ENCODE measurements at regions not wholly inside any gene's neighbourhood (a gene's known extent, or its start where the extent isn't known, plus 50 kb on each side); places are given as distances from the start of the nearest gene placed in this dataset.

DNA sequence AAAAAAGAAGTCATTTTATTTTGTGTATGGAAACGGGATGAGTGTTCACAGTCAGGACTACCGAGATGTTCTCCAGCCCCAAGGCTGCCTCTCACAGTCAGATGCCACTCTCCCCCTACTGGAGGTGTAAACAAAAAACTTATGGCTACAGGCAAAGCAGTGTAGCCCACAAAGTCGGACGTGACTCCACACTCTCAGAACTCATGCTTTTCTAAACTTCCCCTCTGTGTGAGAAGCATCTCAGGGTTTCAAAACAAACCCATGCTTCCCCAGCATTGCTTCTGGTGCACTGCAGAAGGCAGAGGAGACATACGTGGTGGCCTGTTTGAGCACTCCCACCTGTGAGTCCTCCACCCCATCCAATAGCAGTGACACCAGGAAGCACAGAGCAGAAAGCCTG lies 580.3 kb downstream of the BNC2 start:
- TF ChIP-seq CEBPB (IDR thresholded peaks at IDR 0.05; ENCODE audit: low read depth), result no peak
- no peak for TF ChIP-seq ZNF274 (IDR thresholded peaks at IDR 0.05; ENCODE audit: low read depth, low read length)
- no peak for TF ChIP-seq EZH2phosphoT487 (IDR thresholded peaks at IDR 0.05; ENCODE audit: borderline replicate concordance)
- TF ChIP-seq SP1 (IDR thresholded peaks at IDR 0.05; ENCODE audit: low read depth), result no peak
- no peak for TF ChIP-seq SRF (IDR thresholded peaks at IDR 0.05; ENCODE audit: low read depth)
- TF ChIP-seq, protein P1, sequence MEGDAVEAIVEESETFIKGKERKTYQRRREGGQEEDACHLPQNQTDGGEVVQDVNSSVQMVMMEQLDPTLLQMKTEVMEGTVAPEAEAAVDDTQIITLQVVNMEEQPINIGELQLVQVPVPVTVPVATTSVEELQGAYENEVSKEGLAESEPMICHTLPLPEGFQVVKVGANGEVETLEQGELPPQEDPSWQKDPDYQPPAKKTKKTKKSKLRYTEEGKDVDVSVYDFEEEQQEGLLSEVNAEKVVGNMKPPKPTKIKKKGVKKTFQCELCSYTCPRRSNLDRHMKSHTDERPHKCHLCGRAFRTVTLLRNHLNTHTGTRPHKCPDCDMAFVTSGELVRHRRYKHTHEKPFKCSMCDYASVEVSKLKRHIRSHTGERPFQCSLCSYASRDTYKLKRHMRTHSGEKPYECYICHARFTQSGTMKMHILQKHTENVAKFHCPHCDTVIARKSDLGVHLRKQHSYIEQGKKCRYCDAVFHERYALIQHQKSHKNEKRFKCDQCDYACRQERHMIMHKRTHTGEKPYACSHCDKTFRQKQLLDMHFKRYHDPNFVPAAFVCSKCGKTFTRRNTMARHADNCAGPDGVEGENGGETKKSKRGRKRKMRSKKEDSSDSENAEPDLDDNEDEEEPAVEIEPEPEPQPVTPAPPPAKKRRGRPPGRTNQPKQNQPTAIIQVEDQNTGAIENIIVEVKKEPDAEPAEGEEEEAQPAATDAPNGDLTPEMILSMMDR (IDR thresholded peaks at IDR 0.05 in 2 of 3, conservative IDR thresholded peaks at IDR 0.05 in 1 of 3; ENCODE audit: borderline replicate concordance in 1 of 3, insufficient read depth in 1 of 3, low read depth in 2 of 3, low read length in 2 of 3), result 0 out of 6 replicates have a peak, but pooled peaks of 1 of the 3 experiments have one; percentile 4
- TF ChIP-seq FOSL1 (IDR thresholded peaks at IDR 0.05; ENCODE audit: low read depth), result no peak
- TF ChIP-seq, protein P2, sequence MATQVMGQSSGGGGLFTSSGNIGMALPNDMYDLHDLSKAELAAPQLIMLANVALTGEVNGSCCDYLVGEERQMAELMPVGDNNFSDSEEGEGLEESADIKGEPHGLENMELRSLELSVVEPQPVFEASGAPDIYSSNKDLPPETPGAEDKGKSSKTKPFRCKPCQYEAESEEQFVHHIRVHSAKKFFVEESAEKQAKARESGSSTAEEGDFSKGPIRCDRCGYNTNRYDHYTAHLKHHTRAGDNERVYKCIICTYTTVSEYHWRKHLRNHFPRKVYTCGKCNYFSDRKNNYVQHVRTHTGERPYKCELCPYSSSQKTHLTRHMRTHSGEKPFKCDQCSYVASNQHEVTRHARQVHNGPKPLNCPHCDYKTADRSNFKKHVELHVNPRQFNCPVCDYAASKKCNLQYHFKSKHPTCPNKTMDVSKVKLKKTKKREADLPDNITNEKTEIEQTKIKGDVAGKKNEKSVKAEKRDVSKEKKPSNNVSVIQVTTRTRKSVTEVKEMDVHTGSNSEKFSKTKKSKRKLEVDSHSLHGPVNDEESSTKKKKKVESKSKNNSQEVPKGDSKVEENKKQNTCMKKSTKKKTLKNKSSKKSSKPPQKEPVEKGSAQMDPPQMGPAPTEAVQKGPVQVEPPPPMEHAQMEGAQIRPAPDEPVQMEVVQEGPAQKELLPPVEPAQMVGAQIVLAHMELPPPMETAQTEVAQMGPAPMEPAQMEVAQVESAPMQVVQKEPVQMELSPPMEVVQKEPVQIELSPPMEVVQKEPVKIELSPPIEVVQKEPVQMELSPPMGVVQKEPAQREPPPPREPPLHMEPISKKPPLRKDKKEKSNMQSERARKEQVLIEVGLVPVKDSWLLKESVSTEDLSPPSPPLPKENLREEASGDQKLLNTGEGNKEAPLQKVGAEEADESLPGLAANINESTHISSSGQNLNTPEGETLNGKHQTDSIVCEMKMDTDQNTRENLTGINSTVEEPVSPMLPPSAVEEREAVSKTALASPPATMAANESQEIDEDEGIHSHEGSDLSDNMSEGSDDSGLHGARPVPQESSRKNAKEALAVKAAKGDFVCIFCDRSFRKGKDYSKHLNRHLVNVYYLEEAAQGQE (IDR thresholded peaks at IDR 0.05; ENCODE audit: low read depth), result no peak
- CTCF ChIA-PET, result no interaction called here
- no peaks in the 10 kb centered on the region for H3K9me3 ChIP-seq (ENCODE audit: control insufficient read depth in 1 of 2, insufficient read depth in 1 of 2, low read depth in 1 of 2, low read length in 2 of 2)
- no peak overlapping the region for H3K4me2 ChIP-seq (ENCODE audit: low read length)
- BruUV-seq (replicated peaks), result no TSS peak
- H3K4me3 ChIP-seq (replicated peaks in 1 of 2; ENCODE audit: low read depth in 1 of 2, low read length in 2 of 2), result no peak overlapping the region
- H4K20me1 ChIP-seq (ENCODE audit: insufficient read depth), result no peaks in the 10 kb centered on the region
- no peak overlapping the region for H2AFZ ChIP-seq (ENCODE audit: low read depth, low read length, poor library complexity, severe bottlenecking)
- ATAC-seq (no peak), DNase-seq (ENCODE audit: low read depth, low spot score) (no peak)
- RAD21 ChIA-PET (ENCODE audit: low non-redundant PET in 1 of 2, low total read pairs in 2 of 2, uncharacterized antibody in 2 of 2, unreplicated experiment in 2 of 2), result no interaction called here
- H3K36me3 ChIP-seq (ENCODE audit: control insufficient read depth in 1 of 2, insufficient read depth in 2 of 2, low read length in 2 of 2), result no peaks in the 10 kb centered on the region
- H3K27ac ChIP-seq (ENCODE audit: low read depth, low read length), result no peak overlapping the region
- POLR2A ChIA-PET, result no interaction called here
- intact Hi-C loops (cut with micrococcal nuclease), result no loop called here
- no peaks in the 10 kb centered on the region for H3K4me1 ChIP-seq (ENCODE audit: control insufficient read depth in 1 of 2, insufficient read depth in 2 of 2, low read length in 2 of 2)
- no peaks in the 10 kb centered on the region for H3K27me3 ChIP-seq (ENCODE audit: insufficient read depth, low read length)
- H3K9me2 ChIP-seq (ENCODE audit: insufficient read depth), result no peaks in the 10 kb centered on the region
- no peaks in the 10 kb centered on the region for H3K79me2 ChIP-seq (ENCODE audit: insufficient read depth, low read length)
- H3K9ac ChIP-seq (ENCODE audit: low read length), result no peak overlapping the region
